Uterus (tissue), 2 donors: ENCODE measurements at regions not wholly inside any gene's neighbourhood (a gene's known extent, or its start where the extent isn't known, plus 50 kb on each side); places are given as distances from the start of the nearest gene placed in this dataset.

Source experiments
- POLR2A ChIP-seq, 2 donors: fragments of 450-650 bp; IDR thresholded peaks; one replicate each; pipeline ENCODE4 v1.6.1; 2016; ENCODE audit warnings: antibody characterized with exemption in 2 of 2, mild to moderate bottlenecking in 1 of 2, moderate library complexity in 1 of 2
- TF ChIP-seq, protein P1 (sequence below), 4 experiments: fragments of 200-600 bp in 2 of 4; fragments of 450-650 bp in 2 of 4; sonication (generic) in 2 of 4; IDR thresholded peaks; one replicate each; pipeline ENCODE4 v1.5.1; 2016 to 2019; ENCODE audit warnings: antibody characterized with exemption in 4 of 4, mild to moderate bottlenecking in 2 of 4, moderate library complexity in 1 of 4

- TF ChIP-seq, protein P1, sequence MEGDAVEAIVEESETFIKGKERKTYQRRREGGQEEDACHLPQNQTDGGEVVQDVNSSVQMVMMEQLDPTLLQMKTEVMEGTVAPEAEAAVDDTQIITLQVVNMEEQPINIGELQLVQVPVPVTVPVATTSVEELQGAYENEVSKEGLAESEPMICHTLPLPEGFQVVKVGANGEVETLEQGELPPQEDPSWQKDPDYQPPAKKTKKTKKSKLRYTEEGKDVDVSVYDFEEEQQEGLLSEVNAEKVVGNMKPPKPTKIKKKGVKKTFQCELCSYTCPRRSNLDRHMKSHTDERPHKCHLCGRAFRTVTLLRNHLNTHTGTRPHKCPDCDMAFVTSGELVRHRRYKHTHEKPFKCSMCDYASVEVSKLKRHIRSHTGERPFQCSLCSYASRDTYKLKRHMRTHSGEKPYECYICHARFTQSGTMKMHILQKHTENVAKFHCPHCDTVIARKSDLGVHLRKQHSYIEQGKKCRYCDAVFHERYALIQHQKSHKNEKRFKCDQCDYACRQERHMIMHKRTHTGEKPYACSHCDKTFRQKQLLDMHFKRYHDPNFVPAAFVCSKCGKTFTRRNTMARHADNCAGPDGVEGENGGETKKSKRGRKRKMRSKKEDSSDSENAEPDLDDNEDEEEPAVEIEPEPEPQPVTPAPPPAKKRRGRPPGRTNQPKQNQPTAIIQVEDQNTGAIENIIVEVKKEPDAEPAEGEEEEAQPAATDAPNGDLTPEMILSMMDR (IDR thresholded peaks at IDR 0.05): no peak
- no peak for TF ChIP-seq POLR2A (IDR thresholded peaks at IDR 0.05)
Observed at GRCh38 chr11:29129844-29130243, 887.0 kb downstream of the KCNA4 start.
